ENCODE measurements at regions not wholly inside any gene's neighbourhood (a gene's known extent, or its start where the extent isn't known, plus 50 kb on each side); places are given as distances from the start of the nearest gene placed in this dataset.

DNA sequence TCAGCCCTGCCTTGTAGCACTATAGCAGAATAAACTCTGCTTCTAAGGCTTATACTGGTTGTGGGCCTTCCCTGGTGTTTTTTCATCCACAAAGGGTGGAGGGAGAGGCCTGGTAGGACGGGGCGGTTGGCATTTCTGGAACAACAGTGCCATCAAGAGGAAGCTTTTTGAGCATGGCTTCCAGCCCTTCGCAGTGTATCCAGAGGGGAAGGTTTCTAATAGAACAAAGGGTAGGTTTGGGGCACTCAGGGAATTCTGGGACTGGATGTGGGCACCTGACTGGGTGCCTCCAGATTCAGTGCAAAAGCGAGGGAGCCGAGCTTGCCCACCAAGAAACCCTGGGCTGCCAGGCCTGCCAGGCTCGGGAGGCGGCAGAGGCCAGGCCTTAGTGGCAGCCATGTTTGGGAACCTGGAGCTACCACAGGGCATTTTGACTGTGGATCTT is 229.6 kb upstream of the AGTR2 start (continued):
- TF ChIP-seq HMGXB4 (CRISPR knock-in tag; IDR thresholded peaks at IDR 0.05; ENCODE audit: borderline replicate concordance in 1 of 2, low read depth in 1 of 2), result peak in 1 of 2 experiments; percentile 70; a peak in 1 of 4 replicates
- 0 out of 2 replicates have a peak, but pooled peaks have one; percentile 32 for TF ChIP-seq ELF3 (CRISPR knock-in tag; IDR thresholded peaks at IDR 0.05)
- TF ChIP-seq SCMH1 (CRISPR knock-in tag; IDR thresholded peaks at IDR 0.05; ENCODE audit: borderline replicate concordance), result no peak
- TF ChIP-seq U2AF1 (optimal IDR thresholded peaks at IDR 0.05; ENCODE audit: low read depth, low read length), result no peak
- TF ChIP-seq, protein P1, sequence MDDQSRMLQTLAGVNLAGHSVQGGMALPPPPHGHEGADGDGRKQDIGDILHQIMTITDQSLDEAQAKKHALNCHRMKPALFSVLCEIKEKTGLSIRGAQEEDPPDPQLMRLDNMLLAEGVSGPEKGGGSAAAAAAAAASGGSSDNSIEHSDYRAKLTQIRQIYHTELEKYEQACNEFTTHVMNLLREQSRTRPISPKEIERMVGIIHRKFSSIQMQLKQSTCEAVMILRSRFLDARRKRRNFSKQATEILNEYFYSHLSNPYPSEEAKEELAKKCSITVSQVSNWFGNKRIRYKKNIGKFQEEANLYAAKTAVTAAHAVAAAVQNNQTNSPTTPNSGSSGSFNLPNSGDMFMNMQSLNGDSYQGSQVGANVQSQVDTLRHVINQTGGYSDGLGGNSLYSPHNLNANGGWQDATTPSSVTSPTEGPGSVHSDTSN (CRISPR knock-in tag; IDR thresholded peaks at IDR 0.05; ENCODE audit: borderline replicate concordance), result no peak
- no peak for TF ChIP-seq ETV6 (CRISPR knock-in tag; conservative IDR thresholded peaks at IDR 0.05)
- TF ChIP-seq, protein P2, sequence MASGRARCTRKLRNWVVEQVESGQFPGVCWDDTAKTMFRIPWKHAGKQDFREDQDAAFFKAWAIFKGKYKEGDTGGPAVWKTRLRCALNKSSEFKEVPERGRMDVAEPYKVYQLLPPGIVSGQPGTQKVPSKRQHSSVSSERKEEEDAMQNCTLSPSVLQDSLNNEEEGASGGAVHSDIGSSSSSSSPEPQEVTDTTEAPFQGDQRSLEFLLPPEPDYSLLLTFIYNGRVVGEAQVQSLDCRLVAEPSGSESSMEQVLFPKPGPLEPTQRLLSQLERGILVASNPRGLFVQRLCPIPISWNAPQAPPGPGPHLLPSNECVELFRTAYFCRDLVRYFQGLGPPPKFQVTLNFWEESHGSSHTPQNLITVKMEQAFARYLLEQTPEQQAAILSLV (CRISPR knock-in tag; IDR thresholded peaks at IDR 0.05; ENCODE audit: borderline replicate concordance), result no peak
- no peak for TF ChIP-seq IRX3 (CRISPR knock-in tag; IDR thresholded peaks at IDR 0.05; ENCODE audit: borderline replicate concordance, low read depth)
- TF ChIP-seq LBX2 (CRISPR knock-in tag; IDR thresholded peaks at IDR 0.05; ENCODE audit: borderline replicate concordance), result no peak
- no peak for TF ChIP-seq ZNF563 (CRISPR knock-in tag; IDR thresholded peaks at IDR 0.05)
- no peak for TF ChIP-seq ZNF224 (CRISPR knock-in tag; IDR thresholded peaks at IDR 0.05)
- 0 out of 2 replicates have a peak, but pooled peaks have one; percentile 9 for TF ChIP-seq FOXA3 (CRISPR knock-in tag; IDR thresholded peaks at IDR 0.05)
- TF ChIP-seq CEBPG (CRISPR knock-in tag; IDR thresholded peaks at IDR 0.05), result no peak
- TF ChIP-seq PRPF4 (IDR thresholded peaks at IDR 0.05; ENCODE audit: low read depth, low read length, poor library complexity, severe bottlenecking), result no peak
- no peak for TF ChIP-seq ZNF496 (CRISPR knock-in tag; IDR thresholded peaks at IDR 0.05; ENCODE audit: insufficient replicate concordance)
- TF ChIP-seq, protein P3, sequence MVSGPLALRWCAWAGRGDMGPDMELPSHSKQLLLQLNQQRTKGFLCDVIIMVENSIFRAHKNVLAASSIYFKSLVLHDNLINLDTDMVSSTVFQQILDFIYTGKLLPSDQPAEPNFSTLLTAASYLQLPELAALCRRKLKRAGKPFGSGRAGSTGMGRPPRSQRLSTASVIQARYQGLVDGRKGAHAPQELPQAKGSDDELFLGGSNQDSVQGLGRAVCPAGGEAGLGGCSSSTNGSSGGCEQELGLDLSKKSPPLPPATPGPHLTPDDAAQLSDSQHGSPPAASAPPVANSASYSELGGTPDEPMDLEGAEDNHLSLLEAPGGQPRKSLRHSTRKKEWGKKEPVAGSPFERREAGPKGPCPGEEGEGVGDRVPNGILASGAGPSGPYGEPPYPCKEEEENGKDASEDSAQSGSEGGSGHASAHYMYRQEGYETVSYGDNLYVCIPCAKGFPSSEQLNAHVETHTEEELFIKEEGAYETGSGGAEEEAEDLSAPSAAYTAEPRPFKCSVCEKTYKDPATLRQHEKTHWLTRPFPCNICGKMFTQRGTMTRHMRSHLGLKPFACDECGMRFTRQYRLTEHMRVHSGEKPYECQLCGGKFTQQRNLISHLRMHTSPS (CRISPR knock-in tag; IDR thresholded peaks at IDR 0.05; ENCODE audit: low read depth), result no peak
- TF ChIP-seq, protein P4, sequence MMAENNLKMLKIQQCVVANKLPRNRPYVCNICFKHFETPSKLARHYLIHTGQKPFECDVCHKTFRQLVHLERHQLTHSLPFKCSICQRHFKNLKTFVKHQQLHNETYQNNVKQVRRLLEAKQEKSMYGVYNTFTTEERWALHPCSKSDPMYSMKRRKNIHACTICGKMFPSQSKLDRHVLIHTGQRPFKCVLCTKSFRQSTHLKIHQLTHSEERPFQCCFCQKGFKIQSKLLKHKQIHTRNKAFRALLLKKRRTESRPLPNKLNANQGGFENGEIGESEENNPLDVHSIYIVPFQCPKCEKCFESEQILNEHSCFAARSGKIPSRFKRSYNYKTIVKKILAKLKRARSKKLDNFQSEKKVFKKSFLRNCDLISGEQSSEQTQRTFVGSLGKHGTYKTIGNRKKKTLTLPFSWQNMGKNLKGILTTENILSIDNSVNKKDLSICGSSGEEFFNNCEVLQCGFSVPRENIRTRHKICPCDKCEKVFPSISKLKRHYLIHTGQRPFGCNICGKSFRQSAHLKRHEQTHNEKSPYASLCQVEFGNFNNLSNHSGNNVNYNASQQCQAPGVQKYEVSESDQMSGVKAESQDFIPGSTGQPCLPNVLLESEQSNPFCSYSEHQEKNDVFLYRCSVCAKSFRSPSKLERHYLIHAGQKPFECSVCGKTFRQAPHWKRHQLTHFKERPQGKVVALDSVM (CRISPR knock-in tag; IDR thresholded peaks at IDR 0.05), result 0 out of 2 replicates have a peak, but pooled peaks have one; percentile 18
- TF ChIP-seq GABPB1 (CRISPR knock-in tag; IDR thresholded peaks at IDR 0.05), result peak; percentile 32
- no peak for TF ChIP-seq SOX13 (IDR thresholded peaks at IDR 0.05)
- no peak for TF ChIP-seq SOX13 (CRISPR knock-in tag; conservative IDR thresholded peaks at IDR 0.05 in 1 of 2, IDR thresholded peaks at IDR 0.05 in 1 of 2)
- no peak; the same call in 1 of the 2 replicates for TF ChIP-seq HMG20A (CRISPR knock-in tag; IDR thresholded peaks at IDR 0.05; ENCODE audit: borderline replicate concordance)
- no peak for TF ChIP-seq ZNF598 (CRISPR knock-in tag; IDR thresholded peaks at IDR 0.05; ENCODE audit: borderline replicate concordance)
